HG03442 (cell line): ENCODE measurements at regions not wholly inside any gene's neighbourhood (a gene's known extent, or its start where the extent isn't known, plus 50 kb on each side); places are given as distances from the start of the nearest gene placed in this dataset.
"Not testable (repeated sequence)": the region's sequence is repeated elsewhere in the genome, so short reads cannot be mapped to it uniquely, and the experiment has no call there.

Experiments
- ATAC-seq: cut with Tn5 transposase; IDR thresholded peaks from one replicate; pipeline ENCODE4 v1.9.1; 2021; ENCODE audit warnings: mild to moderate bottlenecking, moderate library complexity; ENCODE audit not compliant: unreplicated experiment

DNA sequence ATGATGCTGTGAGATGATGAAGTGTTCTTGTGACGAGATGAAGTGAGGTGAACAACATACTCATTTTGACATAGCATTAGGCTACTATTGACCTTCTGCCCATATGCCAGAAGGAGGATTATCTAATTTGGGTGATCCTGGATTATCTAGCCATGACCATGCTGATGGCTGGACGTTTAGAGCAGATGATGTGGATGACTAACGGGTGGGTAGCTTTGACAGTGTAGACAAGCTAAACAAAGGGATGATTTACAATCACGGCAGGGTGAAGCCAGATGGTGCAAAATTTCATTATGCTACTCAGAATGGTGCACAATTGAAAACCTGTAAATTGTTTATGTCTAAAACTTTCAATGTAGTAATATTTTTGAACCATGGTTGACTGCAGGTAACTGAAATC is 2403.4 kb upstream of the ACO1 start:
- no peak for ATAC-seq

DNA sequence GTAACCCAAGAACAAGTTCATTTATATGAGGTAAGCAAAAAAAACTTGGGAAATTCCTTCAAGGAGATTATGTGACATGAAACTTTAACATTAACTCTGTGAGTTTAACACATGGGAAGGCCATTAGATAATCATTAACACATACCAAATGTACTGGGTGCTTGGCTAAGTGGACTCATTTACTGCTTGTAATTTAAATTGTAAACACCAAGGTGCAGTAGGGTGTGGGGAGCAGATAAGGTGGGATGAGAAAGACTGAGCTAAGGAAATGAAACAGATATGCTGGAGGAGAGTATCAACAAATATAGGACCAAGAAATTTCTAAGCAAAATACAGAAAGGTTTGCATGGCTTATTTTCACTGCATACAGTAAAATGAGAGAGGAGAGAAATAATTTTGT is 2384.8 kb upstream of the ACO1 start:
- no peak for ATAC-seq

DNA sequence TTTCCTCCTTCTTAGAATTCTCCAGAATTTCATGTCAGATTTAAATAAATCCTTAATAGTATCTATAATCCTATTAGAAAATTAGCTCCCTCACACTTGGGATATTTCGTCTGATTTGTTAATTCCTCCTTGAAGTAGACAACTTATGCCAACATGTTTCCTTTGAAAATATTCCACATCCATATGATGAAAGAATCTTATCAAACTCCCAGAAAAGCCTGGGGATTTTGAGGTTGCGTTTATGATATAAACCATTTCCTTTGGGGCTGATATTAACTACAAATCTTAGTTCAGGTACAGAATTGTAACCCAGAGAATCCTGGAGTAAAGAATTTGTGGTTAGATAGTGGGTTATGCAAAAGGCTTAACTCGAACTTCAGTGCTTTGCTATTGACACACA is 2373.8 kb upstream of the ACO1 start:
- ATAC-seq: no peak

- ATAC-seq: no peak
Measured at GRCh38 chr9:30012622-30013021, 2371.8 kb upstream of the ACO1 start.

GRCh38 chr9:30015073-30015472 is 2369.4 kb upstream of the ACO1 start:
- no peak for ATAC-seq

- no peak for ATAC-seq
Measured at GRCh38 chr9:30020161-30020560, 2364.3 kb upstream of the ACO1 start.

- no peak for ATAC-seq
Measured at GRCh38 chr9:30035761-30036160, 2348.7 kb upstream of the ACO1 start.

- no peak for ATAC-seq
Measured at GRCh38 chr9:30036558-30036957, 2347.9 kb upstream of the ACO1 start.

- no peak for ATAC-seq
Measured at GRCh38 chr9:30039712-30040111, 2344.7 kb upstream of the ACO1 start.

DNA sequence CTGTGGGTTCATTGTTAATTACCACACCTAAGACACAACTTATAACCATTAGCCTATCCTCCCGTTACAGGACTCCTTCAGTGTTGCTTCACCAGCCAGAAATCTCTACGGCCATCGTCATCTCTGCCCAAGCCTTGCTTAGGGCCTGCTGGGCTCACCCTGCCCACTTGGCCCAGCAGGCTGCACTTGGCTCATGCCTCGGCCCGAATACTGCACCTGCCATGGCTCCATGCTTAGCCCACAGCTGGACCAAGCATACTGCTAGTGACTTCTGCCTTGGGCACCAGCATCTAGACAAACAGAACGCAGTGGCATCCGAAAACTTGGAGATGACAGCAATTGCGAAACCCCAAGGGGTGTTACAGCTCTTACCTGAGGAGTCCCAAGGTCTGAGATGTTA is 2336.0 kb upstream of the ACO1 start:
- no peak for ATAC-seq

- ATAC-seq: no peak
Measured at GRCh38 chr9:30058463-30058862, 2326.0 kb upstream of the ACO1 start.

GRCh38 chr9:30060976-30061375 is 2323.5 kb upstream of the ACO1 start:
- no peak for ATAC-seq

- ATAC-seq: no peak
Measured at GRCh38 chr9:30065888-30066287, 2318.6 kb upstream of the ACO1 start.

GRCh38 chr9:30069236-30069635 is 2315.2 kb upstream of the ACO1 start:
- not testable (repeated sequence) for ATAC-seq

DNA sequence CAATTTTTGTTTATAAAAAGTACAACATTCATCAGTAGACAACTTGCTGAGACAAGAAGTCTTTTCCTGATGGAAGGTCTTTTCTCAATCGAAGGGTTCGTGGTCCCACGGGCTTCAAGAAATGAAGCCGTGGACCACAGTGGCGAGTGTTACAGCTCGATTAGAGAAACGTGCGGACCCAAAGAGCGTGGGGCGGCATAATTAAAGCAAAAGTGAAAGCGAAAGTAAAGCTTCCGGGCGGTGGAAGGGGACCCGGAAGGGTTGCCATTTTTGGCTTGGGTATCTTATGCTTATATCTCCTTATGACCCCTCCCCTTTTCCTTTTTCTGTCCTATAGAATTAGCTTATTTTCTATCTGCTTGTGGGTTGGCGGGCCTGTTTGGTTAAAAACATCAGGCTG is 2309.4 kb upstream of the ACO1 start:
- ATAC-seq: no peak

DNA sequence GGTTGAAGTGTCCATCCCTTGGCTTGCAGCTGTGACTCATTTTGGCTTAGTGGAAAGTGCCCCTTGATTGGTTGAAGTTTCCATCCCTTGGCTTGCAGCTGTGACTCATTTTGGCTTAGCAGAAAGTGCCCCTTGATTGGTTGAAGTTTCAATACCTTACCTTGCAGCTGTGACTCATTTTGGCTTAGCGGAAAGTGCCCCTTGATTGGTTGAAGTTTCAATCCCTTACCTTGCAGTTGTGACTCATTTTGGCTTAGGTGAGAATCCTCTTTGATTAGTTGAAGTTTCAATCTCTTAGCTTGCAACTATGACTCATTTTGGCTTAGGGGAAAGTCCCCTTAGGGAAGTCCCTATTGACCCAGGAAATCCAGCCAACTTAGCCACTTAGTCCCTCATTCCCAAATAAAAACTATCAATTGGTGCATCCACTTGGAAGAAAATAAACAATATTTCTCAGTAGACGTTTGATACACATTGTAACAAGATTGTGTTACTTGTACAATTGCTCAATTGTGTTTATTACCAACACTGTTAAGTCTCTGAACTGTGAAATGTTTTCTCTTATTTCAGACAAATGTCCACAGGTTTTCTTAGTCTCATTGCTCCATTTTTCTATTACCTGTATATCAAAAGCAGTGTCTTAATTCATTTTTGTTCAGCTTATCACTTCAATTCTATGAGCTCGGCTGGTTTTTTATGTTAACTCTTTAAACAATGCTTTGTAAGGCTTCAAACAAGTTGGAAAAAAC is 2308.8 kb upstream of the ACO1 start:
- ATAC-seq: peak; percentile 94

- no peak for ATAC-seq
Measured at GRCh38 chr9:30078195-30078594, 2306.2 kb upstream of the ACO1 start.

DNA sequence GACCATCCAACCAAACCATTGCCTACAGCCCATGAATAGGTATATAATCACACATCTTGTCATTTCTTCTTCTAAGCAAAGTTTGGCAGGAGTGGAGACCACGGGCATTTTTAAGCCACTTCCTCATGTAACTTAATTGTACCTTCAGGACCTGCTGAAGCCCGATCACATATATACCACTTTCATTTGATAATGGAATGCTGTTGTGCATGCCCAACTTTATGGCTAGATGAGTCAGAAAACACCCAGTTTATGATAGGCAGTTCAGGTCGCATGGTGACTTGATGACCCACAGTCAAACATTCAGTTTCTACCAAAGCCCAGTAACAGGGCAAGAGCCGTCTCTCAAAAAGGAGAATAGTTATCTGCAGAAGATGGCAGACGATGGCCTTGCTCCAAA is 2295.0 kb upstream of the ACO1 start:
- no peak for ATAC-seq

DNA sequence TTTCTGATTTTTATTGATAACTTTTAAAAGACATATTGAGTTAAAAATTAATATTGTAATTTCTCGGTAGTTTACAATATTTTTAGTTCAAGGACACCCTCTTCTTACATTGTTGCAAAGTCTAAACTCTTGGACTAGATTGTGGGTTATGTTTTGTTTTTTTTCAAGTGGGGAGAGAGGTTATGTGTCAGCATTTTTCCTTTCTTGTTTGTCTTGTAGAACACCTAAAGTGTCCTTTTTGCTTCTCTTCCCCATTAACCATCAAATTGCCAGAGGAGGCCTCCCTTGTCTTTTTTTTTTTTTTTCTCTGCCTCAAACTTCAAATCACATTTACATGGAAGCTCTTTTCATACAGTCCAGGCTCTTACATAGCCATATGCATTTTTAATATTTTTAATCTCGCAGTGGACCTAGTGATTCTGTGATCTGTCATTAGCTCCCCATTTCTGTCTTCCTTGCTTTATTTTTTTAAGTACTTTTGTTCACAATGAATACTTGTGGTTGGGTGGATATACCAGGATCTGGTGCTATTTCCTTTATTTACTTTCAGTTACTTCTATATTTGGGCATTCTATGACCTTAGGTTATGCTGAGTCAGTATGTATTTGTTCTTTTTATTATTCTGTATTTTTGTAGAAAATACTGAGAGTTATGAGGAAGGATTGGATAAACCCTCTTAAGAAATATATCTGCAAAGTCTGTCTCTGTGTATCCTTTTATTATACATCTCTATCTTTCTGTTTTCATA is 2280.6 kb upstream of the ACO1 start:
- ATAC-seq: no peak

- not testable (repeated sequence) for ATAC-seq
Measured at GRCh38 chr9:30107134-30107533, 2277.3 kb upstream of the ACO1 start.

DNA sequence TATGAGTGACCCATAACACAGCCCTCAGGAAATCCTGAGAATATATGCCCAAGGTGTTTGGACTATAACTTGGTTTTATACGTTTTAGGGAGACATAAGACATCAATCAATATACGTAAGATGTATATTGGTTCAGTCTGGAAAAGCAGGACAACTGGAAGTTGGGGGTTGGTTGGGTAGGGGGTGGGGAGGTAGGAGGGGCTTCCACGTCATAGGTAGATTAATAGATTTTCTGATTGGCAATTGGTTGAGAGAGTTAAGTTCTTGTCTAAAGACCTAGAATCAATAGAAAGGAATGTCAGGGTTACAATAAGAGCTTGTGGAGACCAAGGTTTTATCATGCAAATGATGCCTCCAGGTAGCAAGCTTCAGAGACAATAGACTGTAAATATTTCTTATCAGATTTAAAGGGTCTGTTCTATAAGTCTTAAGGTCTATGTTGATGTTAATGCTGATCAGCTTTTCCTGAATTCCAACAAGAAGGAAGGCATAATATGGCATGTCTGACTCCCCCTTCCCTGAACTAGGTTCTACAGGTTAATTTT is 2267.7 kb upstream of the ACO1 start:
- ATAC-seq: no peak

GRCh38 chr9:30120666-30121065 is 2263.8 kb upstream of the ACO1 start:
- ATAC-seq: no peak
